Testis (tissue), 2 donors: ENCODE measurements at regions not wholly inside any gene's neighbourhood (a gene's known extent, or its start where the extent isn't known, plus 50 kb on each side); places are given as distances from the start of the nearest gene placed in this dataset.

ENCODE experiments used
- DNase-seq: peaks from one replicate; pipeline ENCODE4 v3.0.0-alpha.2; 2019
- H3K27ac ChIP-seq, 2 donors: fragments of 200-600 bp; sonication (generic); one replicate each; pipeline ENCODE4 v1.5.1; 2019
- H3K27me3 ChIP-seq: fragments of 200-600 bp; sonication (generic); one replicate; pipeline ENCODE4 v1.5.1; 2019
- H3K36me3 ChIP-seq: fragments of 200-600 bp; sonication (generic); one replicate; pipeline ENCODE4 v1.5.1; 2017; ENCODE audit warnings: low read depth; ENCODE audit errors: missing control alignments
- H3K4me1 ChIP-seq: fragments of 200-600 bp; sonication (generic); one replicate; pipeline ENCODE4 v1.5.1; 2019
- H3K4me3 ChIP-seq, 2 donors: fragments of 200-600 bp; sonication (generic); one replicate each; pipeline ENCODE4 v1.5.1; 2017 to 2019
- H3K9me3 ChIP-seq: fragments of 200-600 bp; sonication (generic); one replicate; pipeline ENCODE4 v1.5.1; 2017
- CTCF ChIP-seq, 3 experiments: fragments of 450-650 bp in 2 of 3; fragments of 200-600 bp in 1 of 3; sonication (generic) in 1 of 3; IDR thresholded peaks; one replicate each; pipeline ENCODE4 v1.5.1; 2016 to 2019; ENCODE audit warnings: antibody characterized with exemption in 3 of 3, mild to moderate bottlenecking in 2 of 3, moderate library complexity in 1 of 3
- POLR2A ChIP-seq: fragments of 450-650 bp; IDR thresholded peaks from one replicate; pipeline ENCODE4 v1.6.1; 2017; ENCODE audit warnings: antibody characterized with exemption, mild to moderate bottlenecking, moderate library complexity
- WGBS, 2 donors: methylation state at CpG; one replicate each; pipeline ENCODE4 v1.1.5; 2018; 5-methylcytosine and 5-hydroxymethylcytosine counted together
- intact Hi-C: fragments of 100-400 bp; cut with DNase I; formaldehyde crosslinking; loops from one replicate; pipeline ENCODE4 v1.15.1; 2023; ENCODE audit warnings: low total_unique reads

GRCh38 chr14:85150166-85150565 lies 379.8 kb upstream of the FLRT2 start:
- Histone ChIP-seq H3K27me3 (no peaks in the 10 kb centered on the region), H3K9me3 (no peaks in the 10 kb centered on the region), H3K36me3 (no peaks in the 10 kb centered on the region), H3K4me1 (no peaks in the 10 kb centered on the region), H3K4me3 (no peak overlapping the region), H3K27ac (no peak overlapping the region)
- intact Hi-C loops: no loop called here
- 22 to 35% methylated on average over 4 of the region's 4 CpGs for WGBS, 2 donors
- DNase-seq: no peak
- TF ChIP-seq POLR2A (no peak), CTCF (IDR thresholded peaks at IDR 0.05) (no peak)

DNA sequence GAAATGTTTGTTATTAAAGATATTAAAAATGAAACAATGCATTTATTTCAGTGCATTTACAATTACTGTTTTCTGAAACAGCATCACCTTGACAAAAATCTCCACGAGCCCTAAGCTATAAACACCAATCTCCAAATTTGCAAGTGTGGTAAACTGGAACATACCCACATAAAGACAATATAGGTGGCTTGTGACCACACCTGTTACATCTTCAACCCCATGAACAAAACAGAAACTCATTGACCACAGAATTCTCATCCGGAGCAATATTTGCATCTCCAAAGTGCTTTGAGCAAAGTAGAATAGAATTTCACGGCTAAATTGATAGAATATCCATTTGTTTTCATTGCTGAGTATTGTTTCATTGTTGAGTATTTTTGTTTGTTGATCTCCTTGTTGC lies 375.2 kb upstream of the FLRT2 start:
- Histone ChIP-seq H3K27ac (no peak overlapping the region), H3K9me3 (no peaks in the 10 kb centered on the region), H3K27me3 (no peaks in the 10 kb centered on the region), H3K36me3 (no peaks in the 10 kb centered on the region), H3K4me1 (no peaks in the 10 kb centered on the region), H3K4me3 (no peak overlapping the region)
- no peak for DNase-seq
- TF ChIP-seq CTCF (IDR thresholded peaks at IDR 0.05) (no peak), POLR2A (no peak)
- intact Hi-C loops: no loop called here
- WGBS, 2 donors: 91 to 95% methylated on average over 3 of the region's 3 CpGs

- no peaks in the 10 kb centered on the region for H3K36me3 ChIP-seq
- intact Hi-C loops: no loop called here
- H3K4me3 ChIP-seq: no peak overlapping the region
- no peaks in the 10 kb centered on the region for H3K4me1 ChIP-seq
- no peaks in the 10 kb centered on the region for H3K27me3 ChIP-seq
- H3K9me3 ChIP-seq: no peaks in the 10 kb centered on the region
- TF ChIP-seq CTCF (IDR thresholded peaks at IDR 0.05) (no peak), POLR2A (no peak)
- H3K27ac ChIP-seq: no peak overlapping the region
- DNase-seq: no peak
Measured at GRCh38 chr14:85156319-85156718, 373.6 kb upstream of the FLRT2 start.

DNA sequence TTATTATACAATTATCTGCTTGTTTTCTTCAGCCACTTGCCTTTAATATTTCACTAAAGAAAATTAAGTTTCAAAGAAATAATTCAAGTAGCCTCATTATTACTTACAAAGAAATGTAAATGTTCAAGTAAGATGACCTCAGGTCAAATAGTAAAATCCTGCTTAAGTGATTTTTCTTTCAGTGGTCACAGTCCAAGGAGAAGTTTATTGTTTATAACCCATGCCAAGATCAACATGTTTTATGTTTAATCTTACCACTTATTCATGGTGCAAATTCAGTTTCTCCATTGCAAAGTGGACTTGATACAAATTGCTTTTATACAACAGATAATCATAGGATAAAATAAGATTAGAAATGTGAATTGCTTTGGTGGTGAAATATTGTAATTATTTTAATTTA lies 370.2 kb upstream of the FLRT2 start:
- intact Hi-C loops: no loop called here
- no peak overlapping the region for H3K27ac ChIP-seq
- TF ChIP-seq POLR2A (no peak), CTCF (IDR thresholded peaks at IDR 0.05) (no peak)
- no peak for DNase-seq
- H3K4me1 ChIP-seq: no peaks in the 10 kb centered on the region
- no peak overlapping the region for H3K4me3 ChIP-seq
- H3K27me3 ChIP-seq: no peaks in the 10 kb centered on the region
- H3K9me3 ChIP-seq: no peaks in the 10 kb centered on the region
- H3K36me3 ChIP-seq: no peaks in the 10 kb centered on the region

DNA sequence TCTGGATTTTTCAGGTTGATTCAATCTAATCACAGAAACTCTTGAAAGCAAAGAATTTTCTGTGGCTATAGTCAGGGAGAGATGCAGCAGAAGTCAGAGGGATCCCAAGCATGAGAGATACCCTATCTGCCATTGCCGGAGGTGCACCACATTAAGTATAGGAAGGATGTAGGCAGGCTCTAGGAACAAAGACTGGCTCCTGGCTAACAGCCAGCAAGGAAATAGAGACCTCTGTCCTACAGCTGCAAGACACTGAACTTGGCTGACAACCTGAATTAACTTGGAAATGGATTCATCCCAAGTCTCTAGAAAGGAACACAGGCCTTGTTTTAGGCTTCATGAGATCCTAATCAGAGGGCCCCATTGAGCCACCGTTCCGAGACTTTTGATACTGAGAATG lies 364.9 kb upstream of the FLRT2 start:
- TF ChIP-seq CTCF (IDR thresholded peaks at IDR 0.05): no peak
- TF ChIP-seq POLR2A: no peak
- DNase-seq: no peak
- WGBS, 2 donors: 38 to 60% methylated on average over 2 to 3 of the region's 3 CpGs
- Histone ChIP-seq H3K4me3 (no peak overlapping the region), H3K27ac (no peak overlapping the region), H3K4me1 (no peaks in the 10 kb centered on the region), H3K36me3 (no peaks in the 10 kb centered on the region), H3K27me3 (no peaks in the 10 kb centered on the region), H3K9me3 (no peaks in the 10 kb centered on the region)
- intact Hi-C loops: no loop called here
